WTC11 (cell line): ENCODE measurements at regions not wholly inside any gene's neighbourhood (a gene's known extent, or its start where the extent isn't known, plus 50 kb on each side); places are given as distances from the start of the nearest gene placed in this dataset.

Experiments
- ATAC-seq: fragments of 200-7000 bp; cut with Tn5 transposase; 2 replicates; pipeline ENCODE4 v1.10.0; 2021; ENCODE audit warnings: mild to moderate bottlenecking, moderate library complexity
- CTCF ChIA-PET: fragments of 300-600 bp; sonication (Branson Sonifier 250); formaldehyde crosslinking; loops from one replicate; lab custom pipeline; 2021; ENCODE audit warnings: antibody characterized with exemption; lab: Charles Lee
- POLR2A ChIA-PET: fragments of 350-600 bp; sonication (Branson Sonifier 250); formaldehyde crosslinking; loops from one replicate; lab custom pipeline; 2021; ENCODE audit warnings: antibody characterized with exemption; lab: Charles Lee
- DNase-seq: peaks from one replicate; pipeline ENCODE4 v3.0.0; 2021; ENCODE audit warnings: low spot score
- H3K27ac Mint-ChIP-seq: 2 replicates; pipeline ENCODE4 v1.8.0; 2021; ENCODE audit warnings: mixed read lengths
- H3K27me3 Mint-ChIP-seq: 2 replicates; pipeline ENCODE4 v1.8.0; 2021; ENCODE audit warnings: low read depth, mild to moderate bottlenecking, moderate library complexity, mixed read lengths
- H3K36me3 Mint-ChIP-seq: 2 replicates; pipeline ENCODE4 v1.8.0; 2021; ENCODE audit warnings: mixed read lengths
- H3K4me1 Mint-ChIP-seq: 2 replicates; pipeline ENCODE4 v1.8.0; 2022; ENCODE audit warnings: mixed read lengths
- H3K4me3 Mint-ChIP-seq: 2 replicates; pipeline ENCODE4 v1.8.0; 2021; ENCODE audit warnings: mild to moderate bottlenecking, moderate library complexity, mixed read lengths
- H3K9me3 Mint-ChIP-seq: 2 replicates; pipeline ENCODE4 v1.8.0; 2021; ENCODE audit warnings: mixed read lengths
- E2F5 ChIP-seq: sonication (generic); formaldehyde crosslinking; IDR thresholded peaks from 2 replicates; pipeline ENCODE4 v1.8.1; 2022; ENCODE audit warnings: mild to moderate bottlenecking, moderate library complexity, missing genetic modification reagents
- ELF4 ChIP-seq: sonication (generic); formaldehyde crosslinking; IDR thresholded peaks from 2 replicates; pipeline ENCODE4 v1.8.1; 2022; ENCODE audit warnings: low read depth, mild to moderate bottlenecking, moderate library complexity, missing genetic modification reagents
- EMX1 ChIP-seq: fragments of 250-450 bp; sonication (Bioruptor Pico); IDR thresholded peaks from 2 replicates; pipeline ENCODE4 v1.8.0; 2021; ENCODE audit warnings: mild to moderate bottlenecking
- HMGA2 ChIP-seq: fragments of 250-450 bp; sonication (Bioruptor Pico); IDR thresholded peaks from 2 replicates; pipeline ENCODE4 v1.4.0; 2021; ENCODE audit warnings: mild to moderate bottlenecking, moderate library complexity
- IRF2 ChIP-seq: sonication (generic); formaldehyde crosslinking; IDR thresholded peaks from 2 replicates; pipeline ENCODE4 v1.8.0; 2022; ENCODE audit warnings: low read depth, missing genetic modification reagents, borderline replicate concordance
- JUN ChIP-seq: sonication (generic); formaldehyde crosslinking; IDR thresholded peaks from 2 replicates; pipeline ENCODE4 v1.8.0; 2023; ENCODE audit warnings: mild to moderate bottlenecking, missing genetic modification reagents
- MYBL2 ChIP-seq: sonication (generic); formaldehyde crosslinking; IDR thresholded peaks from 2 replicates; pipeline ENCODE4 v1.8.1; 2023; ENCODE audit warnings: mild to moderate bottlenecking, moderate library complexity, missing genetic modification reagents
- NFYB ChIP-seq: sonication (generic); formaldehyde crosslinking; conservative IDR thresholded peaks from 2 replicates; pipeline ENCODE4 v1.8.0; 2022; ENCODE audit warnings: low read depth, missing genetic modification reagents
- STAT6 ChIP-seq: sonication (generic); formaldehyde crosslinking; conservative IDR thresholded peaks from 2 replicates; pipeline ENCODE4 v1.8.1; 2023; ENCODE audit warnings: mild to moderate bottlenecking, low read depth, missing genetic modification reagents, moderate library complexity
- TCF7 ChIP-seq: sonication (generic); formaldehyde crosslinking; IDR thresholded peaks from 2 replicates; pipeline ENCODE4 v1.8.0; 2022; ENCODE audit warnings: mild to moderate bottlenecking, low read depth, missing genetic modification reagents, moderate library complexity
- ZNF423 ChIP-seq: fragments of 250-450 bp; sonication (Bioruptor Pico); IDR thresholded peaks from 2 replicates; pipeline ENCODE4 v2.1.2; 2022; ENCODE audit warnings: mild to moderate bottlenecking, moderate library complexity
- ZNF425 ChIP-seq: fragments of 250-450 bp; sonication (Bioruptor Pico); conservative IDR thresholded peaks from 2 replicates; pipeline ENCODE4 v1.9.0; 2021; ENCODE audit warnings: mild to moderate bottlenecking
- TF ChIP-seq, protein P1 (sequence below): fragments of 250-450 bp; sonication (Bioruptor Pico); IDR thresholded peaks from 2 replicates; pipeline ENCODE4 v1.9.0; 2021; ENCODE audit warnings: moderate library complexity, mild to moderate bottlenecking, inconsistent platforms, borderline replicate concordance
- TF ChIP-seq, protein P2 (sequence below): sonication (generic); formaldehyde crosslinking; IDR thresholded peaks from 2 replicates; pipeline ENCODE4 v1.8.0; 2022; ENCODE audit warnings: mild to moderate bottlenecking, missing genetic modification reagents

- TF ChIP-seq ZNF425, result no peak
- TF ChIP-seq STAT6 (CRISPR knock-in tag), result no peak
Measured at GRCh38 chr18:8970843-8971242, 131.7 kb upstream of the NDUFV2 start (continued).

GRCh38 chr18:8972116-8972515, 130.4 kb upstream of the NDUFV2 start:
- Mint-ChIP-seq H3K27me3 (no peaks in the 10 kb centered on the region), H3K4me3 (no peak overlapping the region), H3K27ac (no peak overlapping the region), H3K9me3 (peaks cover 34% of the 10 kb centered on the region), H3K4me1 (peaks cover 20% of the 10 kb centered on the region), H3K36me3 (peaks cover 16% of the 10 kb centered on the region; the same call in 1 of the 2 replicates)
- no peak for ATAC-seq
- TF ChIP-seq ZNF423 (CRISPR knock-in tag) (no peak), IRF2 (no peak)
- ChIA-PET CTCF (no interaction called here), POLR2A (no interaction called here)
- no peak for DNase-seq

- peaks cover 40% of the 10 kb centered on the region for H3K4me1 Mint-ChIP-seq
- no peak for ATAC-seq
- no peak for DNase-seq
- POLR2A ChIA-PET, result no interaction called here
- H3K9me3 Mint-ChIP-seq, result peaks cover 35% of the 10 kb centered on the region
- H3K36me3 Mint-ChIP-seq, result peaks cover 16% of the 10 kb centered on the region; the same call in 1 of the 2 replicates
- CTCF ChIA-PET, result no interaction called here
- TF ChIP-seq, protein P1, sequence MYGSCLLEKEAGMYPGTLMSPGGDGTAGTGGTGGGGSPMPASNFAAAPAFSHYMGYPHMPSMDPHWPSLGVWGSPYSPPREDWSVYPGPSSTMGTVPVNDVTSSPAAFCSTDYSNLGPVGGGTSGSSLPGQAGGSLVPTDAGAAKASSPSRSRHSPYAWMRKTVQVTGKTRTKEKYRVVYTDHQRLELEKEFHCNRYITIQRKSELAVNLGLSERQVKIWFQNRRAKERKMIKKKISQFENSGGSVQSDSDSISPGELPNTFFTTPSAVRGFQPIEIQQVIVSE (CRISPR knock-in tag), result no peak
- no peak overlapping the region for H3K27ac Mint-ChIP-seq
- H3K4me3 Mint-ChIP-seq, result no peak overlapping the region
- H3K27me3 Mint-ChIP-seq, result no peaks in the 10 kb centered on the region; the same call in 1 of the 2 replicates
Measured at GRCh38 chr18:8974279-8974678, 128.2 kb upstream of the NDUFV2 start.

GRCh38 chr18:8974696-8975095, 127.8 kb upstream of the NDUFV2 start:
- H3K27me3 Mint-ChIP-seq, result no peaks in the 10 kb centered on the region; the same call in 1 of the 2 replicates
- CTCF ChIA-PET, result no interaction called here
- peaks cover 34% of the 10 kb centered on the region for H3K9me3 Mint-ChIP-seq
- POLR2A ChIA-PET, result no interaction called here
- TF ChIP-seq HMGA2 (CRISPR knock-in tag) (peak; percentile 92), JUN (CRISPR knock-in tag) (no peak), E2F5 (CRISPR knock-in tag) (no peak), EMX1 (CRISPR knock-in tag) (no peak), ELF4 (no peak), NFYB (CRISPR knock-in tag) (no peak), TCF7 (CRISPR knock-in tag) (no peak), MYBL2 (CRISPR knock-in tag) (no peak)
- TF ChIP-seq, protein P2, sequence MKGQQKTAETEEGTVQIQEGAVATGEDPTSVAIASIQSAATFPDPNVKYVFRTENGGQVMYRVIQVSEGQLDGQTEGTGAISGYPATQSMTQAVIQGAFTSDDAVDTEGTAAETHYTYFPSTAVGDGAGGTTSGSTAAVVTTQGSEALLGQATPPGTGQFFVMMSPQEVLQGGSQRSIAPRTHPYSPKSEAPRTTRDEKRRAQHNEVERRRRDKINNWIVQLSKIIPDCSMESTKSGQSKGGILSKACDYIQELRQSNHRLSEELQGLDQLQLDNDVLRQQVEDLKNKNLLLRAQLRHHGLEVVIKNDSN (CRISPR knock-in tag), result no peak
- TF ChIP-seq, all 79 proteins: peak for 1
- DNase-seq (no peak), ATAC-seq (no peak)
- Mint-ChIP-seq H3K36me3 (peaks cover 15% of the 10 kb centered on the region; the same call in 1 of the 2 replicates), H3K4me1 (peaks cover 42% of the 10 kb centered on the region), H3K27ac (no peak overlapping the region), H3K4me3 (no peak overlapping the region)
